HG02763 (cell line): ENCODE measurements at regions not wholly inside any gene's neighbourhood (a gene's known extent, or its start where the extent isn't known, plus 50 kb on each side); places are given as distances from the start of the nearest gene placed in this dataset.

Source experiments
- ATAC-seq: cut with Tn5 transposase; IDR thresholded peaks from one replicate; pipeline ENCODE4 v1.9.1; 2021; ENCODE audit warnings: mild to moderate bottlenecking, moderate library complexity; ENCODE audit not compliant: unreplicated experiment

GRCh38 chr15:25931851-25932250, 68.7 kb upstream of the ATP10A start:
- no peak for ATAC-seq

GRCh38 chr15:25930931-25931330, 67.8 kb upstream of the ATP10A start:
- ATAC-seq = no peak
